Panc1 (cell line): ENCODE measurements at regions not wholly inside any gene's neighbourhood (a gene's known extent, or its start where the extent isn't known, plus 50 kb on each side); places are given as distances from the start of the nearest gene placed in this dataset.

Experiments
- ATAC-seq: fragments of 200-7000 bp; cut with Tn5 transposase; 2 replicates; pipeline ENCODE4 v1.9.1; 2020; ENCODE audit warnings: mild to moderate bottlenecking, moderate library complexity
- BruUV-seq: library from RNA; stranded (reverse); fragments of 400-500 nt; replicated peaks from 2 replicates; lab custom pipeline; 2021; lab: Mats Ljungman, UMichigan
- CTCF ChIA-PET: fragments of 300-600 bp; sonication (Branson Sonifier 250); formaldehyde crosslinking; loops from one replicate; lab custom pipeline; 2022; ENCODE audit warnings: antibody characterized with exemption; lab: Charles Lee
- POLR2A ChIA-PET: fragments of 300-600 bp; sonication (Branson Sonifier 250); formaldehyde crosslinking; loops from one replicate; lab custom pipeline; 2022; ENCODE audit warnings: antibody characterized with exemption; lab: Charles Lee
- DNase-seq: peaks from one replicate; pipeline ENCODE4 v3.0.0-alpha.2; 2010; ENCODE audit warnings: low read depth, low spot score
- H3K27ac ChIP-seq: 2 replicates; pipeline ENCODE4 v1.5.1; 2011; ENCODE audit warnings: mild to moderate bottlenecking, low read length, inconsistent platforms
- H3K27me3 ChIP-seq: fragments of 200-500 bp; sonication (Bioruptor generic); 2 replicates; pipeline ENCODE4 v1.6.0; 2014; ENCODE audit warnings: low read length, inconsistent platforms; ENCODE audit not compliant: control insufficient read depth, insufficient read depth
- H3K36me3 ChIP-seq: fragments of 200-500 bp; sonication (Bioruptor generic); 2 replicates; pipeline ENCODE4 v1.5.1; 2014; ENCODE audit warnings: inconsistent platforms, mild to moderate bottlenecking, low read length, moderate library complexity; ENCODE audit not compliant: control insufficient read depth, insufficient read depth
- H3K4me1 ChIP-seq: 2 replicates; pipeline ENCODE4 v1.5.1; 2011; ENCODE audit warnings: inconsistent platforms, mild to moderate bottlenecking, low read length, moderate library complexity; ENCODE audit not compliant: control insufficient read depth, insufficient read depth
- H3K4me3 ChIP-seq, 2 experiments: 2 replicates each; pipeline ENCODE4 v1.5.1; 2011 to 2012; ENCODE audit warnings: low read depth in 2 of 2, low read length in 2 of 2, mild to moderate bottlenecking in 2 of 2, inconsistent platforms in 1 of 2, moderate library complexity in 1 of 2
- H3K9me3 ChIP-seq: fragments of 200-500 bp; sonication (Bioruptor generic); 2 replicates; pipeline ENCODE4 v1.5.1; 2014; ENCODE audit warnings: low read depth, mild to moderate bottlenecking, inconsistent platforms, low read length, moderate library complexity; ENCODE audit not compliant: control insufficient read depth, insufficient read depth
- POLR2AphosphoS5 ChIP-seq: IDR thresholded peaks from 2 replicates; pipeline ENCODE4 v1.6.1; 2012; ENCODE audit warnings: mild to moderate bottlenecking, low read depth, low read length, moderate library complexity
- SIN3A ChIP-seq: IDR thresholded peaks from 2 replicates; pipeline ENCODE4 v1.6.1; 2012; ENCODE audit warnings: low read depth, mild to moderate bottlenecking, low read length, moderate library complexity, borderline replicate concordance; ENCODE audit not compliant: insufficient read depth
- TCF7L2 ChIP-seq: IDR thresholded peaks from 2 replicates; pipeline ENCODE4 v1.6.1; 2011; ENCODE audit warnings: mild to moderate bottlenecking, low read depth, low read length, inconsistent platforms
- in situ Hi-C: cut with HindIII; loops from 2 replicates; pipeline ENCODE4 v1.10.0; 2016; ENCODE audit warnings: low sequenced_read_pairs, low pct_unique_long_range_greater_than_20kb
- intact Hi-C: fragments of 100-400 bp; cut with micrococcal nuclease; formaldehyde crosslinking; loops from one replicate; pipeline ENCODE4 v1.10.0; 2022; ENCODE audit not compliant: unreplicated experiment
- TF ChIP-seq, protein P1 (sequence below): fragments of 450-650 bp; IDR thresholded peaks from 2 replicates; pipeline ENCODE4 v1.5.1; 2017; ENCODE audit warnings: mild to moderate bottlenecking
- TF ChIP-seq, protein P2 (sequence below), 2 experiments: IDR thresholded peaks; 2 replicates each; pipeline ENCODE4 v1.6.1; 2011 to 2012; ENCODE audit warnings: low read depth in 2 of 2, control low read depth in 1 of 2, low read length in 1 of 2, mild to moderate bottlenecking in 1 of 2, moderate library complexity in 1 of 2; ENCODE audit not compliant: insufficient read depth in 1 of 2

DNA sequence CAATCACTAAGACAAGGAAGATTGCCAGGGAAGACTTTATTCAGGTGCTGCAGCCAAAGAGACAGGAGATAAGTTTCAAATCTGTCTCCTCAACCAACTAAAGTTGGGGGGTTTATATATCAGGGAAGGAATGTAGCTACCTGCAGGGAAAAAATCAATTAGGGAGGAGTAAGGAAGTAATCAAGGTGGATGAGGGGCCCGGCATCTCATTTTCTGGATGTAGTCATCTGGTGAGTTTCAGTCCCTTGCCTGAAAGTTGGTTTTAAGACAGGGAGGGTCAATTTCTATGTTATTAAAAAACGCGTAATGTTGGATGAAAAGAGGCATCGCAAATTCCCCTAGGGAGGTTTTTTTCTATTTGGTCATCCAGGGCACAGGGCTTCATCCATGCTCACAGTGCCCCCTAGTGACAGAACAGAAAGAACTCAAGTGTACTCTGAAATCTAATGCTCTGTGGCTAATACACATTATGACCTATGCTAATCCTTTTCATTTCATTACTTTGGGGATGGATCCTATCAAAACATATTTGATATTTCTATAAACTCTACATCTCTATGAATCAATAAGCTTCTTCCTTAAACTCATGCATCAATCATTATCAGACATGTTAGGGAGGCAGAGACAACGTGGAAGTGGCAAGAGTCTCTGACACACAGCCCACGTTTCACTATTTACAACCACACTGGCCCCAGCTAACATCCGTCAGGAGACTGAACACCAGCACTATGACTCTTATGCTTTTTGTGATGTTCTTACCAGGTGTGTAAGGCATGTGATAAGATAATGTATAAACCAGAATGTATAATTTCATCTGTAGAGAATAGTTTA is 1577.0 kb upstream of the TENM3 start:
- H3K36me3 ChIP-seq, result no peaks in the 10 kb centered on the region
- in situ Hi-C loops, result no loop called here
- TF ChIP-seq SIN3A, result no peak
- TF ChIP-seq, protein P1, sequence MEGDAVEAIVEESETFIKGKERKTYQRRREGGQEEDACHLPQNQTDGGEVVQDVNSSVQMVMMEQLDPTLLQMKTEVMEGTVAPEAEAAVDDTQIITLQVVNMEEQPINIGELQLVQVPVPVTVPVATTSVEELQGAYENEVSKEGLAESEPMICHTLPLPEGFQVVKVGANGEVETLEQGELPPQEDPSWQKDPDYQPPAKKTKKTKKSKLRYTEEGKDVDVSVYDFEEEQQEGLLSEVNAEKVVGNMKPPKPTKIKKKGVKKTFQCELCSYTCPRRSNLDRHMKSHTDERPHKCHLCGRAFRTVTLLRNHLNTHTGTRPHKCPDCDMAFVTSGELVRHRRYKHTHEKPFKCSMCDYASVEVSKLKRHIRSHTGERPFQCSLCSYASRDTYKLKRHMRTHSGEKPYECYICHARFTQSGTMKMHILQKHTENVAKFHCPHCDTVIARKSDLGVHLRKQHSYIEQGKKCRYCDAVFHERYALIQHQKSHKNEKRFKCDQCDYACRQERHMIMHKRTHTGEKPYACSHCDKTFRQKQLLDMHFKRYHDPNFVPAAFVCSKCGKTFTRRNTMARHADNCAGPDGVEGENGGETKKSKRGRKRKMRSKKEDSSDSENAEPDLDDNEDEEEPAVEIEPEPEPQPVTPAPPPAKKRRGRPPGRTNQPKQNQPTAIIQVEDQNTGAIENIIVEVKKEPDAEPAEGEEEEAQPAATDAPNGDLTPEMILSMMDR, result peak; percentile 64
- H3K27me3 ChIP-seq, result no peaks in the 10 kb centered on the region
- CTCF ChIA-PET, result interaction anchor here (0.5 kb wide), 1 partner anchor 874 kb away, joined by 3 read pairs; no protein-coding TSS in a partner anchor
- no peaks in the 10 kb centered on the region for H3K9me3 ChIP-seq
- intact Hi-C loops, result loop anchor here (5.0 to 10.0 kb wide), 2 partner anchors 159 to 861 kb away; no protein-coding TSS in a partner anchor
- POLR2A ChIA-PET, result no interaction called here
- BruUV-seq, result no TSS peak
- no peak overlapping the region for H3K4me3 ChIP-seq
- DNase-seq (peak; percentile 18), ATAC-seq (peak; percentile 81; the same call in 1 of the 2 replicates)
- H3K27ac ChIP-seq, result no peak overlapping the region
- H3K4me1 ChIP-seq, result no peaks in the 10 kb centered on the region

DNA sequence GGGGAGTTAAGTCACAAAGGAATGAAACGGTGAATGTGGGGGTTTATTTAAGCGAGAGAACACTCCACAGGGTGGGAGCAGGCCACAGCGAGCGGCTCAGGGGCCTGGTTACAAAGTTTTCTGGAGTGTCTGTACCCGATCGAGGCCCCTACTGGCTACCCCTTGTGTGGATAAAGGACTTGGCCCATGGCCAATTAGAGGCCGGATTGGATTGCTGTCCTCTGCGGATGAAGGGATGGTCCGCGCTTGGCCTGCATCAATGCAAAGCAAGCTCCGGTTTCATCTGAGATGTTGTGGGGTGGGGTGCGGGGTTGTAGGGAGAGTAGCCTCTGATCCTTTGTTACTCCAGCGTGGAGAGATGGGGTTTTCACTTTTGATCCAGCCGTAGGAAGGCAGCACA is 1574.5 kb upstream of the TENM3 start:
- Histone ChIP-seq H3K4me1 (no peaks in the 10 kb centered on the region), H3K9me3 (no peaks in the 10 kb centered on the region), H3K27ac (no peak overlapping the region), H3K4me3 (no peak overlapping the region), H3K27me3 (no peaks in the 10 kb centered on the region), H3K36me3 (no peaks in the 10 kb centered on the region)
- ATAC-seq (no peak), DNase-seq (no peak)
- in situ Hi-C loops (no loop called here), intact Hi-C loops (loop anchor here (5.0 to 10.0 kb wide), 2 partner anchors 156 to 859 kb away; no protein-coding TSS in a partner anchor)
- TF ChIP-seq, protein P2, sequence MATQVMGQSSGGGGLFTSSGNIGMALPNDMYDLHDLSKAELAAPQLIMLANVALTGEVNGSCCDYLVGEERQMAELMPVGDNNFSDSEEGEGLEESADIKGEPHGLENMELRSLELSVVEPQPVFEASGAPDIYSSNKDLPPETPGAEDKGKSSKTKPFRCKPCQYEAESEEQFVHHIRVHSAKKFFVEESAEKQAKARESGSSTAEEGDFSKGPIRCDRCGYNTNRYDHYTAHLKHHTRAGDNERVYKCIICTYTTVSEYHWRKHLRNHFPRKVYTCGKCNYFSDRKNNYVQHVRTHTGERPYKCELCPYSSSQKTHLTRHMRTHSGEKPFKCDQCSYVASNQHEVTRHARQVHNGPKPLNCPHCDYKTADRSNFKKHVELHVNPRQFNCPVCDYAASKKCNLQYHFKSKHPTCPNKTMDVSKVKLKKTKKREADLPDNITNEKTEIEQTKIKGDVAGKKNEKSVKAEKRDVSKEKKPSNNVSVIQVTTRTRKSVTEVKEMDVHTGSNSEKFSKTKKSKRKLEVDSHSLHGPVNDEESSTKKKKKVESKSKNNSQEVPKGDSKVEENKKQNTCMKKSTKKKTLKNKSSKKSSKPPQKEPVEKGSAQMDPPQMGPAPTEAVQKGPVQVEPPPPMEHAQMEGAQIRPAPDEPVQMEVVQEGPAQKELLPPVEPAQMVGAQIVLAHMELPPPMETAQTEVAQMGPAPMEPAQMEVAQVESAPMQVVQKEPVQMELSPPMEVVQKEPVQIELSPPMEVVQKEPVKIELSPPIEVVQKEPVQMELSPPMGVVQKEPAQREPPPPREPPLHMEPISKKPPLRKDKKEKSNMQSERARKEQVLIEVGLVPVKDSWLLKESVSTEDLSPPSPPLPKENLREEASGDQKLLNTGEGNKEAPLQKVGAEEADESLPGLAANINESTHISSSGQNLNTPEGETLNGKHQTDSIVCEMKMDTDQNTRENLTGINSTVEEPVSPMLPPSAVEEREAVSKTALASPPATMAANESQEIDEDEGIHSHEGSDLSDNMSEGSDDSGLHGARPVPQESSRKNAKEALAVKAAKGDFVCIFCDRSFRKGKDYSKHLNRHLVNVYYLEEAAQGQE (IDR thresholded peaks at IDR 0.05; ENCODE audit: insufficient read depth in 1 of 2, low read depth in 2 of 2, low read length in 1 of 2), result no peak
- no peak for TF ChIP-seq SIN3A
- no peak for TF ChIP-seq TCF7L2
- TF ChIP-seq, protein P1, result no peak
- no peak for TF ChIP-seq POLR2AphosphoS5
- POLR2A ChIA-PET, result no interaction called here
- CTCF ChIA-PET, result no interaction called here
- no TSS peak for BruUV-seq
